Tibial nerve (tissue), 3 donors: ENCODE measurements at regions not wholly inside any gene's neighbourhood (a gene's known extent, or its start where the extent isn't known, plus 50 kb on each side); places are given as distances from the start of the nearest gene placed in this dataset.

Experiments used
- CTCF ChIP-seq, 5 experiments: fragments of 200-600 bp in 3 of 5; fragments of 450-650 bp in 2 of 5; sonication (generic) in 3 of 5; IDR thresholded peaks; one replicate each; pipeline ENCODE4 v1.5.1; 2016 to 2019; ENCODE audit warnings: antibody characterized with exemption in 5 of 5, mild to moderate bottlenecking in 3 of 5, moderate library complexity in 2 of 5
- POLR2A ChIP-seq, 2 donors: fragments of 450-650 bp; IDR thresholded peaks; one replicate each; pipeline ENCODE4 v1.6.1; 2017; ENCODE audit warnings: antibody characterized with exemption in 2 of 2, mild to moderate bottlenecking in 2 of 2, moderate library complexity in 2 of 2

- TF ChIP-seq CTCF (IDR thresholded peaks at IDR 0.05), result no peak
- TF ChIP-seq POLR2A (IDR thresholded peaks at IDR 0.05), result no peak
Measured at GRCh38 chr4:100949350-100949935, 397.9 kb downstream of the PPP3CA start.
